Panc1 (cell line): ENCODE measurements at regions not wholly inside any gene's neighbourhood (a gene's known extent, or its start where the extent isn't known, plus 50 kb on each side); places are given as distances from the start of the nearest gene placed in this dataset.

ENCODE experiments used
- ATAC-seq: fragments of 200-7000 bp; cut with Tn5 transposase; 2 replicates; pipeline ENCODE4 v1.9.1; 2020; ENCODE audit warnings: mild to moderate bottlenecking, moderate library complexity
- BruUV-seq: library from RNA; stranded (reverse); fragments of 400-500 nt; replicated peaks from 2 replicates; lab custom pipeline; 2021; lab: Mats Ljungman, UMichigan
- CTCF ChIA-PET: fragments of 300-600 bp; sonication (Branson Sonifier 250); formaldehyde crosslinking; loops from one replicate; lab custom pipeline; 2022; ENCODE audit warnings: antibody characterized with exemption; lab: Charles Lee
- POLR2A ChIA-PET: fragments of 300-600 bp; sonication (Branson Sonifier 250); formaldehyde crosslinking; loops from one replicate; lab custom pipeline; 2022; ENCODE audit warnings: antibody characterized with exemption; lab: Charles Lee
- DNase-seq: peaks from one replicate; pipeline ENCODE4 v3.0.0-alpha.2; 2010; ENCODE audit warnings: low read depth, low spot score
- H3K27ac ChIP-seq: 2 replicates; pipeline ENCODE4 v1.5.1; 2011; ENCODE audit warnings: mild to moderate bottlenecking, low read length, inconsistent platforms
- H3K27me3 ChIP-seq: fragments of 200-500 bp; sonication (Bioruptor generic); 2 replicates; pipeline ENCODE4 v1.6.0; 2014; ENCODE audit warnings: low read length, inconsistent platforms; ENCODE audit not compliant: control insufficient read depth, insufficient read depth
- H3K36me3 ChIP-seq: fragments of 200-500 bp; sonication (Bioruptor generic); 2 replicates; pipeline ENCODE4 v1.5.1; 2014; ENCODE audit warnings: inconsistent platforms, mild to moderate bottlenecking, low read length, moderate library complexity; ENCODE audit not compliant: control insufficient read depth, insufficient read depth
- H3K4me1 ChIP-seq: 2 replicates; pipeline ENCODE4 v1.5.1; 2011; ENCODE audit warnings: inconsistent platforms, mild to moderate bottlenecking, low read length, moderate library complexity; ENCODE audit not compliant: control insufficient read depth, insufficient read depth
- H3K4me3 ChIP-seq, 2 experiments: 2 replicates each; pipeline ENCODE4 v1.5.1; 2011 to 2012; ENCODE audit warnings: low read depth in 2 of 2, low read length in 2 of 2, mild to moderate bottlenecking in 2 of 2, inconsistent platforms in 1 of 2, moderate library complexity in 1 of 2
- H3K9me3 ChIP-seq: fragments of 200-500 bp; sonication (Bioruptor generic); 2 replicates; pipeline ENCODE4 v1.5.1; 2014; ENCODE audit warnings: low read depth, mild to moderate bottlenecking, inconsistent platforms, low read length, moderate library complexity; ENCODE audit not compliant: control insufficient read depth, insufficient read depth
- CTCF ChIP-seq: fragments of 450-650 bp; IDR thresholded peaks from 2 replicates; pipeline ENCODE4 v1.5.1; 2017; ENCODE audit warnings: mild to moderate bottlenecking
- POLR2AphosphoS5 ChIP-seq: IDR thresholded peaks from 2 replicates; pipeline ENCODE4 v1.6.1; 2012; ENCODE audit warnings: mild to moderate bottlenecking, low read depth, low read length, moderate library complexity
- REST ChIP-seq, 2 experiments: IDR thresholded peaks; 2 replicates each; pipeline ENCODE4 v1.6.1; 2011 to 2012; ENCODE audit warnings: low read depth in 2 of 2, control low read depth in 1 of 2, low read length in 1 of 2, mild to moderate bottlenecking in 1 of 2, moderate library complexity in 1 of 2; ENCODE audit not compliant: insufficient read depth in 1 of 2
- SIN3A ChIP-seq: IDR thresholded peaks from 2 replicates; pipeline ENCODE4 v1.6.1; 2012; ENCODE audit warnings: low read depth, mild to moderate bottlenecking, low read length, moderate library complexity, borderline replicate concordance; ENCODE audit not compliant: insufficient read depth
- TCF7L2 ChIP-seq: IDR thresholded peaks from 2 replicates; pipeline ENCODE4 v1.6.1; 2011; ENCODE audit warnings: mild to moderate bottlenecking, low read depth, low read length, inconsistent platforms
- in situ Hi-C: cut with HindIII; loops from 2 replicates; pipeline ENCODE4 v1.10.0; 2016; ENCODE audit warnings: low sequenced_read_pairs, low pct_unique_long_range_greater_than_20kb
- intact Hi-C: fragments of 100-400 bp; cut with micrococcal nuclease; formaldehyde crosslinking; loops from one replicate; pipeline ENCODE4 v1.10.0; 2022; ENCODE audit not compliant: unreplicated experiment

- CTCF ChIA-PET: no interaction called here
- Histone ChIP-seq H3K9me3 (no peaks in the 10 kb centered on the region), H3K27ac (no peak overlapping the region), H3K27me3 (no peaks in the 10 kb centered on the region), H3K36me3 (no peaks in the 10 kb centered on the region), H3K4me3 (no peak overlapping the region), H3K4me1 (no peaks in the 10 kb centered on the region)
- intact Hi-C loops (no loop called here), in situ Hi-C loops (no loop called here)
- POLR2A ChIA-PET: no interaction called here
- BruUV-seq: no TSS peak
- DNase-seq: no peak
- ATAC-seq: no peak
- TF ChIP-seq CTCF: no peak
- no peak for TF ChIP-seq TCF7L2
- TF ChIP-seq REST (IDR thresholded peaks at IDR 0.05; ENCODE audit: insufficient read depth in 1 of 2, low read depth in 2 of 2, low read length in 1 of 2): no peak
- TF ChIP-seq POLR2AphosphoS5: no peak
- no peak for TF ChIP-seq SIN3A
Observed at GRCh38 chr6:133779916-133780695, 108.8 kb upstream of the TCF21 start.

- POLR2A ChIA-PET: no interaction called here
- Histone ChIP-seq H3K9me3 (no peaks in the 10 kb centered on the region), H3K36me3 (no peaks in the 10 kb centered on the region), H3K27ac (no peak overlapping the region), H3K27me3 (no peaks in the 10 kb centered on the region), H3K4me3 (no peak overlapping the region), H3K4me1 (no peaks in the 10 kb centered on the region)
- DNase-seq: no peak
- CTCF ChIA-PET: no interaction called here
- no TSS peak for BruUV-seq
- in situ Hi-C loops (no loop called here), intact Hi-C loops (no loop called here)
- TF ChIP-seq SIN3A: no peak
- TF ChIP-seq POLR2AphosphoS5: no peak
- TF ChIP-seq CTCF: no peak
- TF ChIP-seq REST (IDR thresholded peaks at IDR 0.05; ENCODE audit: insufficient read depth in 1 of 2, low read depth in 2 of 2, low read length in 1 of 2): no peak
- TF ChIP-seq TCF7L2: no peak
- ATAC-seq: no peak
Observed at GRCh38 chr6:133786016-133786415, 102.9 kb upstream of the TCF21 start.
